Thyroid gland (tissue), 4 donors: ENCODE measurements at regions not wholly inside any gene's neighbourhood (a gene's known extent, or its start where the extent isn't known, plus 50 kb on each side); places are given as distances from the start of the nearest gene placed in this dataset.

Source experiments
- DNase-seq, 2 donors: peaks; one replicate each; pipeline ENCODE4 v3.0.0-alpha.2; 2019
- H3K27ac ChIP-seq, 3 donors: fragments of 200-600 bp; sonication (generic); 1 replicate in 2 of 3; 2 replicates in 1 of 3; pipeline ENCODE4 v1.5.1; 2016 to 2019; ENCODE audit warnings: mild to moderate bottlenecking in 1 of 3, moderate library complexity in 1 of 3
- H3K27me3 ChIP-seq: fragments of 200-600 bp; sonication (generic); one replicate; pipeline ENCODE4 v1.5.1; 2019
- H3K36me3 ChIP-seq, 2 donors: fragments of 200-600 bp; sonication (generic); one replicate each; pipeline ENCODE4 v1.5.1; 2016 to 2019
- H3K4me1 ChIP-seq, 2 donors: fragments of 200-600 bp; sonication (generic); one replicate each; pipeline ENCODE4 v1.5.1; 2017 to 2019
- H3K4me3 ChIP-seq, 3 donors: fragments of 200-600 bp; sonication (generic); replicated peaks in 1 of 3; 1 replicate in 2 of 3; 2 replicates in 1 of 3; pipeline ENCODE4 v1.5.1; 2016; ENCODE audit warnings: mild to moderate bottlenecking in 1 of 3
- H3K9me3 ChIP-seq: fragments of 200-600 bp; sonication (generic); one replicate; pipeline ENCODE4 v1.5.1; 2017
- CTCF ChIP-seq, 6 experiments: fragments of 200-600 bp in 3 of 6; fragments of 450-650 bp in 3 of 6; sonication (generic) in 3 of 6; IDR thresholded peaks; one replicate each; pipeline ENCODE4 v1.5.1; 2016 to 2019; ENCODE audit warnings: antibody characterized with exemption in 6 of 6, mild to moderate bottlenecking in 2 of 6, inconsistent platforms in 1 of 6, moderate library complexity in 1 of 6
- POLR2A ChIP-seq, 2 donors: fragments of 450-650 bp; IDR thresholded peaks; one replicate each; pipeline ENCODE4 v1.6.1; 2017; ENCODE audit warnings: antibody characterized with exemption in 2 of 2, mild to moderate bottlenecking in 2 of 2, moderate library complexity in 1 of 2
- WGBS, 2 donors: methylation state at CpG; one replicate each; pipeline ENCODE4 v1.1.5; 2017; 5-methylcytosine and 5-hydroxymethylcytosine counted together
- intact Hi-C: fragments of 100-400 bp; cut with DNase I; formaldehyde crosslinking; loops from one replicate; pipeline ENCODE4 v1.15.1; 2023

DNA sequence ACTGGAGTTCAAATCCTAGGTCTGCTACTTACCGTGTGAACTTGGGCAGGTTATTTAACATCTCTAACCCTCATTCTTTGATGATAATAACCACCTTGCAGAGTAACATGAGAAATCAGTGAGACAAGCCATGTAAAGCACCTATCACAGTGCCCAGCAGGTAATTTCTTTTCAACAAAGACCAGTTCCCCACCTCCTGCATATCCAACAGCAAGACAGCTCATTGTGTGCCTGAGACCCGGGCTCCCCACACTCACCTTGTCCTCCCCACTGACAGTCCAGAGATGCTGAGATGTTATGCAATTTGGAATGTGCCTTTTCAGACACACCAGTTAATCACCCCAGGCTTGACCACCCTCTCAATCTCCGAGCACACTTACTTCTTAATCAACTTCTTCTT, 367.6 kb upstream of the DAB1 start:
- intact Hi-C loops, result no loop called here
- H3K36me3 ChIP-seq, result no peaks in the 10 kb centered on the region
- WGBS, 2 donors, result 75 to 81% methylated on average over 3 of the region's 3 CpGs
- no peak for DNase-seq
- H3K4me3 ChIP-seq, result no peak overlapping the region
- TF ChIP-seq POLR2A (IDR thresholded peaks at IDR 0.05), result no peak
- no peak for TF ChIP-seq CTCF (IDR thresholded peaks at IDR 0.05)
- no peak overlapping the region for H3K27ac ChIP-seq
- H3K9me3 ChIP-seq, result no peaks in the 10 kb centered on the region
- H3K27me3 ChIP-seq, result no peaks in the 10 kb centered on the region
- no peaks in the 10 kb centered on the region for H3K4me1 ChIP-seq

DNA sequence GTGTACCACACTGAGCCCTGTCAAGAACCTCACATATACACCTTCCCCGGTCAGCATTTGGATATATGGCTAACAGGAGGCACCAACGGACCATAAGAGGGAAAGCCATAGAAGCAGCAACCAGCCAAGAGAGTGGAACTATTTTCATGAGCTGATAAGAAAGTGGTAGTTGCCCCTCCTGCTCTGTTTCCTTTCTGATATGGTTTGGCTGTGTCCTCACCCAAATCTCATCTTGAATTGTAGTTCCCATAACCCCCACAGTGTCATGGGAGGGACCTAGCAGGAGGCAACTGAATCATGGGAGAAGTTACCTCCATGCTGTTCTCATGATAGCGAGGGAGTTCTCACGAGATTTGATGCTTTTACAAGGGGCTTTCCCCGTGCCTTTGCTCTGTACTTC, 366.1 kb upstream of the DAB1 start:
- Histone ChIP-seq H3K4me1 (no peaks in the 10 kb centered on the region), H3K27me3 (no peaks in the 10 kb centered on the region), H3K27ac (no peak overlapping the region), H3K36me3 (no peaks in the 10 kb centered on the region), H3K4me3 (no peak overlapping the region), H3K9me3 (no peaks in the 10 kb centered on the region)
- 92 to 93% methylated on average over 5 of the region's 5 CpGs for WGBS, 2 donors
- intact Hi-C loops, result no loop called here
- no peak for DNase-seq
- no peak for TF ChIP-seq POLR2A (IDR thresholded peaks at IDR 0.05)
- no peak for TF ChIP-seq CTCF (IDR thresholded peaks at IDR 0.05)

DNA sequence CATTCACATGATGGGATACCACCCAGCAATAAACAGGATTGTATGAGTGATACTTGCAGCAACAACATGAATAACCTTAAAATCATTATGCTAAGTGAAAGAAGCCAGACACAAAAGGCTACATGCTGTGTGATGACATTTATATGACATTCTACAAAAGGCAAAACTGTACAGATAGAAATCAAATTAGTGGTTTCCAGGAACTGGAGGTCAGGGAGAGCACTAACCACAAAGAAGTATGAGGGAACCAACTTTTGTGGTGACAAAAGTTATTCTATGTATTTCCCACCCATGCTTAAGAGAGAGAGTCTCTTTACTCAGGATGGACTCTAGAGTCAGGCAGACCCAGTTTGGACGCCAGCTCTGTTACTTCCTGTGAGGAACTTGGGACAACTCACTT, 364.5 kb upstream of the DAB1 start:
- DNase-seq, result no peak
- TF ChIP-seq POLR2A (IDR thresholded peaks at IDR 0.05) (no peak), CTCF (IDR thresholded peaks at IDR 0.05) (no peak)
- intact Hi-C loops, result no loop called here
- Histone ChIP-seq H3K4me3 (no peak overlapping the region), H3K27ac (no peak overlapping the region), H3K4me1 (no peaks in the 10 kb centered on the region), H3K36me3 (no peaks in the 10 kb centered on the region), H3K27me3 (no peaks in the 10 kb centered on the region), H3K9me3 (no peaks in the 10 kb centered on the region)
- WGBS, 2 donors, result 59 to 64% methylated on average over 1 of the region's 1 CpG

DNA sequence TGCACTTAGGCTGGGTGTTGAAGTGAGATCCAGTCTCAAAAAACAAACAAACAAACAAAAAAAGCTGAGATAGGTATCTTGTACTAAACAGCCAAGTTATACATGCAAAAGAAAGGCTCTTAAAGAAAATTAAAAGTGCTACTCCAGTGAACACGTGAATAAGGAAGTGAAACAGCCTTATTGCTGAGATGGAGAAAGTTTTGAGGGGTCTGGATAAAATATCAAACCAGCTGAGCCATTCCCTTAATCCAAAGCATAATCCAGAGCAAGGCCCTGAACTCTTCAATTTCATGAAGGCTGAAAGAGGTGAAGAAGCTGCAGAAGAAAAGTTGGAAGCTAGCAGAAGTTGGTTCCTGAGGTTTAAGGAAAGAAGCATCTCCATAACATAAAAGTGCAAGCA, 360.5 kb upstream of the DAB1 start:
- DNase-seq, result no peak
- Histone ChIP-seq H3K9me3 (no peaks in the 10 kb centered on the region), H3K4me3 (no peak overlapping the region), H3K27me3 (no peaks in the 10 kb centered on the region), H3K4me1 (no peaks in the 10 kb centered on the region), H3K36me3 (no peaks in the 10 kb centered on the region), H3K27ac (no peak overlapping the region)
- 70 to 76% methylated on average over 1 of the region's 1 CpG for WGBS, 2 donors
- TF ChIP-seq POLR2A (IDR thresholded peaks at IDR 0.05), result no peak
- TF ChIP-seq CTCF (IDR thresholded peaks at IDR 0.05), result no peak
- intact Hi-C loops, result no loop called here

GRCh38 chr1:57782357-57782756, 358.5 kb upstream of the DAB1 start:
- no peaks in the 10 kb centered on the region for H3K9me3 ChIP-seq
- H3K27me3 ChIP-seq, result no peaks in the 10 kb centered on the region
- H3K27ac ChIP-seq, result no peak overlapping the region
- H3K4me3 ChIP-seq, result no peak overlapping the region
- intact Hi-C loops, result no loop called here
- H3K36me3 ChIP-seq, result no peaks in the 10 kb centered on the region
- H3K4me1 ChIP-seq, result no peaks in the 10 kb centered on the region
- TF ChIP-seq POLR2A (IDR thresholded peaks at IDR 0.05), result no peak
- no peak for TF ChIP-seq CTCF (IDR thresholded peaks at IDR 0.05)
- WGBS, 2 donors, result 74 to 81% methylated on average over 2 of the region's 2 CpGs
- no peak for DNase-seq
